GM21423 (cell line): ENCODE measurements at regions not wholly inside any gene's neighbourhood (a gene's known extent, or its start where the extent isn't known, plus 50 kb on each side); places are given as distances from the start of the nearest gene placed in this dataset.

ENCODE experiments used
- ATAC-seq: cut with Tn5 transposase; IDR thresholded peaks from one replicate; pipeline ENCODE4 v1.9.1; 2021; ENCODE audit warnings: mild to moderate bottlenecking, moderate library complexity; ENCODE audit not compliant: unreplicated experiment

DNA sequence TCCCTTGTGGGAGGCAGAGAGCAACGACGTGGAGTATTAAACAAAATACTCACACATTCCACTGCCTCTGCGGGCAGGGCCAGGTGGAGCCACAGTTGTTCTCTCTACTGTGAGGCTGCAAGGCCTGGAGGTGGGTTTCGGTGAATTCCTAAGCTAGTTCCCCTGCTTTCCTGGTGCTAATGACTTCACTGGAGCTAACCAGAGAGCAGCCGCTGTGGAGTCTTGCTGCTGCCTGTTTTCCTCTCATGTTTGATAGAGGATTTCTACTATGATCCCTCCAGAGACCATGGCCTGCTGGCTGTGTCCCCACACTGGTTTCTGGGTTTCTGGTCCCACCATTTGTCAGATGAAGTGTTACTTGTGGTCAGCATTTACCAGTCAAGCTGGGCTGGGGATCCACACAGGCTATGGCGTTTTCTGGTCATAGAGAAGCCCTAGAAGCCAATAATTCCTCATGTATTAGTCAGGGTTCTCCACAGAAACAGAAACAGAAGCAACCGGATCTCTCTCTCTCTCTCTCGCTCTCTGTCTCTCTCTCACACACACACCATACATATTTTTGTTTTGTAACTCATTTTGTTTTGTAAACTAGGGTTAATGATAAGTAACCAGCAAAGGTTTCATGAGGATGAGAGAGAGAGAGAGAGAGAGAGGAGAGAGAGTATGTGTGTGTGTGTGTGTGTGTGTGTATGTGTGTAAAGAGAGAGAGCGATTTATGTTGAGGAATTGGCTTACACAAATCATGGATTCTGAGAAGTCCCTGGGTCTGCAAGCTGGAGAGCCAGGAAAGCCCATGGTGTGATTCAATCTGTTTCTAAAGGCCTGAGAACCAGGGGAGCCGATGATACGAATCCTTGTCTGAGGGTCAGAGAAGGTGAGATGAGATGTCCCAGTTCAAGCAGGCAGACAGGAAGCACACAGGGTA lies 403.0 kb downstream of the GADD45G start:
- no peak for ATAC-seq

DNA sequence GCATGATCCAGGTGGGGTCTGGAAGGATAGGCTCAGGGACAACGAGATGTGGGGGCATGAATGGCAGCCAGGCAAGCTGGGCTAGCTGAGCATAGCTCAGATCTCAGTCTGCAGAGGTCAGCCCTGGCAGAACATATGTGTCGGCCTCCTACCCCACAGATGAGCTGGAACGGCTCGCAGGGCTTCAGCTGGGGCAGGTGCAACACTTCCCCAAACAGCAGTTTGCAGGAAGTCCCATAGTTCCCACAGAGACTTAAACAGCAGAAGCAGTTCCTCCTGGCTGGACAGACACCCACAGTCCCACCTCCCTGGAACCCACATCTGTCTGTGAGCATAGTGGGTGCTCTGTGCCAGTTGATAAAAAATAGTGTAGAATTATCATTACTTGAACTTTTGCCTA lies 404.6 kb downstream of the GADD45G start:
- peak; percentile 77 for ATAC-seq

DNA sequence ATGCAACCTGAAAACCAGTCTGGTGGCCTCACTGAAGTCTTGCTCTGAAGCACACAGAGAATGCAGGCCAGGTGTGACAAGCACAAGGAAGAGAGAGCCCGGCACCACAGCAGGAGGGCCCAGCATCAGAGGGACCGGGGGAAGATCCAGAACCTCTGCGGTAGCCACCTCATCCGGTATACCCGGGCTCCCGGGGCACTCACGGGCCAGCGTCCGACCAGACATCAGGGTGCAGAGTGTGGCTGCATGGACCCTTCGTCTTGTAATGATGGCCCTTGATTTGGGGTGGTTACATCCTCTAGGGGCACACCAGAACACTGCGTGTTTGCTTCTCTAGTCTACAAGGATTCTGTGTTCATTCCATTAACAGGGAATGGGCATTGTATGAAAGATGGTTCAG lies 406.0 kb downstream of the GADD45G start:
- no peak for ATAC-seq

DNA sequence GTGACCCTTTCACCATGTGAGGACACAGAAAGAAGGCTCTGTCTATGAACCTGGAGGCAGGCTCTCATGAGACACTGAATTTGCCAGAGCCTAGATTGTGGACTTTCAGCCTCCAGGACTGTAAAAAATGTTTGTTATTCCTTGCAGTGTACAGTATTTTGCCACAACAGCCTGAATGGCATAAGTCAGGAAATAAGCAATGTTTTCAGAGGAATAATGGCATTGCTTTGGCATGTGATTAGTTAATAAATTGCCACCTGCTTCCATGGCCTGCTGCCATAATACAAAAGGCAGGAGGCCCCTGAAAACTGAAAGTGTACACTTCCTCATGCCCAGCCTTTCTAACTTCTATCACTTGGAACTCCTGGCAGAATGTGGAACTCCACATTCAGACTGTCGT lies 408.1 kb downstream of the GADD45G start:
- no peak for ATAC-seq

DNA sequence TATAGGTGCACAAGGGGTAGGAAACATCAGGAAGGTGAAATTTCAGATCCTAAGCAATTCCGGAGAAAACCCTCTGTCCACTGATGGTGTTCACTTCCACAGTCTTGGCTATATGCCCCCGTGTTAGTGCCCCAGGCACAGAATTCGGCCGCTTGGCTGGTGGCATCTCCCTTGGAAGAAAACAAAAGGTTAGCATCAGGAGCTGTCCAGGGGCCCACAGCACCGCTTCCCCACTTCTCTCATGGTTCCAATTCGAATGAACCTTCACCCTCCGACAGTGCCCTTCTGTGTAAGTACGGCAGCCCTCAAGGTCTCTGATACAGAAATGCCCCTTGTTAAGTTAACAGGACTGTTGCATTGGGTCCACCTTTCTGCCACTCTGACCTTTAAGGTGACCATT lies 409.0 kb downstream of the GADD45G start:
- ATAC-seq, result no peak

DNA sequence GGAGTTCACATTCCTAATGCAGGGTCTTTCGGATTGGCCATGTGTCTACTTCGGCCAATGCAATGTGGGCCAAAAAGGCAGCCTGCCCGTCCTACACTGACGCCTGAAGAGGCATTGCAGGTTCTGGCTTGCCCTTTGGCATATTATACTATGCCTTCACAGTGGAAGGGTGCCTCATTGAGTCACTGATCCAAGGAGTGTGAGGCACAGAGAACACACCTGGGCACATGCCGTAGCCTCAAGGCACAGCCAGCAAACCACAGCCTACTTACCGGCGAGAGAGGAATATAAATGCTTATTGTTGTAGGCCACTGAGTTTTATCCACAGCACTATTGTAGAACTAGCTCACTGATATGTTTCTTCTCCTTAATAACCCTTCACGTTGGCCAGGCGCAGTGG lies 409.6 kb downstream of the GADD45G start:
- no peak for ATAC-seq

DNA sequence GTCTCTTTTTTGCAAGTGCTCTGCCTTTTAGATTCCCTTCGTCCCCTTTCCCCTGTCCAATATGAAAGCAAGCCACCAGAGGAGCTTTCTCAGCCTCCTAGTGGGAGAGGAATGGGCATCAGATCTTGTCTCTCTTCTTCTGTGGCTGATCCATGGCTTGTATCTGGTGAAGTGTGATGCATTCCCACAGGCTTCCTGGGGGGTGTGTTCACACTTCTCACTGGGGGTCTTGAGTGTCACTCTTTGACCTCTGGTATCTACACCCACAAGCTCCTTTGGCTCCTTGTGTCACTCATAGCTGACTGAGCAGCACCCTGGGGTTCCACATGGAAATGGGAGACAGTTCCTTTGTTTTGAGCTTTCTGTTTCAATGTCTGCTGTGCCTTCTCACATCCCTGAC lies 411.5 kb downstream of the GADD45G start:
- no peak for ATAC-seq

DNA sequence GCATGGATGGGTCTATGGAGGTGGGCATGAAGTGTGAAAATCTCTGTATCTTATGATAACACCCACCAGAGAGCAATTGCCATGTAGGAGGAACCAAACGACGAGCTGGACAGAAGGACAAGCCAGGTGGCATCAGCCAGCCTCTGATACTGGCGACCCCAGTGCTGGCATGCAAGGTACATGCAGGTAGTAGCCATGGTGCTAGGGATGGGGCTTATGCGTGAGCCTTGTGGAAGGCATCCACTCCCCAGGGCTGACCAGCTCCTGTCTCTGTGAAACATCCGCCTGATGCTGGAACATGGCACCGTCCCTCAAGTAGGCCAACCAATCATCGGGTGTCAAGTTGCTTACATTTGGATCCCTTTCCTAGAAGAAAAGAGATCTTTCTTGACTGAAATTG lies 412.9 kb downstream of the GADD45G start:
- ATAC-seq, result no peak

DNA sequence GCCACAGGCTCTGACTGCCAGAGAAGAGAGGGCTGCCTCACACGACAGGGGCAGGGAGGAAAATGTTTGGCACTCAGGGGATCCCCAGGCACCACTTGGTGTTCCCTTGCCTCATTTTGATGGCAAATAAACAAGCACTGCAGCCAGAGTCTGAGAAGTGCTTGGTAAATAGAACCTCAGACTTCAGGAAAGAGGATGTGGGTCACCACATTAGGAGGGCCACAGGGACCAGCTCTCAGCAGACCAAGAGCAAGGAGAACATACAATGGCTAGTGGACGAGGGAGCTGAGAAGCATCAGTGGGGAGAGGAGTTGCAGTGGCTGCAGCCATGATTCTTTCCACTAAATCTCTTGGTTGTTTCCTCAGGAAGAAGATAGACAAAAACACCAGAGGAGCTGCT lies 413.9 kb downstream of the GADD45G start:
- no peak for ATAC-seq

DNA sequence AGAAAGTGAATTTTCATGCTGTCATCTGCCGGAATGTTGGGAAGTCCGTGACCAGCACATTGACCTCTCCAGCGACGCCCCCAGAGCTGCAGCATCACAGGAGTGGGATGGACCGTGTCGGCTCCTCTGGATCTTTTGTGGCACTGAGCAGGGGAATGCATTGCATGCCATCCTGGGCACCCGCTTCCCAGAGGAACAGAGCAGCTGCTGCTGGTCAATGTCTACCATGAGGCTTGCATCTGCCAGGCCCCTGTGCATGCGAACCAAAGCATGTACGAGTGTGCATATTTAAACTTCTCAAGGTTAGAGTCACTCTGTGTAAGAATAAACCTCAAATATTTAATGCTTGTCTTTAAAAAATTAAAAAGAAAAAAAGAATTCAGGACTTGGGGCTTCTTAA lies 414.8 kb downstream of the GADD45G start:
- ATAC-seq, result no peak

DNA sequence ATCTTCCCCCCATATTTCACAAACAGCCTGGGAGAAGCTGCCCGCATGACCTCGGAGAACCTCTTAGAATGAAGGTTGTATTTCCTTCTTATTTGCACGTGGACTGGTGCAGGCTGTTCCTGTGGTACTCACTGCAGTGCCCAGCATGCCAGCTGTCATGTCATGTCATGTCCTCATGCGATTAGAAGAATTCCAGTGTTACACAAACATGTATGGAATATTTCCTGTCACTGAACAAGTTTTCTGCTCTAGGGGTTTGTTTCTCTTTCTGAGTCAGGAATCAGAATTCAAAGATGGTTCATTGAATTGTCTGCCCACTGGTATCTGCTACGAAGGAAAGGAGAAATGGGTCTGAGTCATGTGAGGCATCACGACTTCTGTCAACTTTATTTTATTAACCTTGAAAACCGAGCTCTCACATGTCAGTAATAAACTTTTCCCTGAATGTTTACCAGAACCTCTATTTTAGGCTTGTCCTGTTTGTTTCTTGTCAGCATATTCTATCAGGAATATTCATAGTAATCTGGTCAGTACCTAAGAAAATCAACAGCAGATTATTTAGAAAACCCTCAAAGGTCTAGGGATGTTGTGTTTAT lies 415.6 kb downstream of the GADD45G start:
- ATAC-seq, result no peak

DNA sequence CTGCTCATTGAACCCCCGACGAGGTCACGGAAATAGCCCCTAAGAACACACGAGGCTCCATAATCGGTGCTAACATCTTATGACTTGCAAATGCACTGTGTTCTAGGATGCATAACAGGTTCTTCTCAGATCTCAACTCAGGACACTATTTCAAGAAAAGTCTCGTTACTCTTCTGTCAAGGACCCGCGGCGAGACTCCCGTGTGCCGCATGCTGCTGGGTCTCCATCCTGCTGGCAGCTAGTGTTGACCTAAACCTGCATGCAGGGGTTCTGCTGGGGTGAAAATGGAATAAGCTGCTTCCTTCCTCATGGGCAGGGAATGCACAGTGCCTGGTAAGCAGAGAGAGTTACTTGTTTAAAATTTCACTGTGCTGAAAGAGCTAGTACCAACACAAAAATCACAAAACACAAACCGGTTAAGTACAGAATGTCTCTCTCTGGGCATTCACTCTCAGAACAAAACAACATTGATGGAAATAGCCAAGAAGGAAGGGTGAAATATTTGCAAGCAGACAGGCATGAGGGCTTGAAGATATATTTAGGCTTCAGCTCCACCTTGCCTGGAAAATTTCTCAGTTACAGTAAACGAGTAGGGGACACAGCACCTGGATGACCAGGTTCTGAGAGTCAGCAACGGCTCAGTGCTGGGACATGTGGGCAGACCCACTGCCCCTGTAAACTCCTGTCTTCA lies 416.5 kb downstream of the GADD45G start:
- no peak for ATAC-seq

DNA sequence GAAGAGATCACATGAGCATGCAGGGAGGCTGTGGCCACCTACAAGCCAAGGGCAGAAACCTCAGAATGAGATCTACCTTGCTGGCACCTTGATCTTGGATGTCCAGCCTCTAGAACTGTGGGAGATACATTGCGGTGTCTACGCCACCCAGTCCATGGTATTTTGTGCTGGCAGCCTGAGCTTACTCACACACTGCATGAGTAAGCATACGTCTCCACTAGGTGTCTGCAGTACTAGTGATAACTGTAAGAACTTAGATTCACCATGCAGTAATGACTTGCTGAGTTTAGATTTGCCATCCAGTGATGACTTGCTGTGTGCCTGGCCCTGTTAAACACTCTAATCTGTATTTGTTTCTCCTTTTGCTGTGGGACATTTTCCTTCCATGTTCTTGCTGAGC lies 417.7 kb downstream of the GADD45G start:
- no peak for ATAC-seq

DNA sequence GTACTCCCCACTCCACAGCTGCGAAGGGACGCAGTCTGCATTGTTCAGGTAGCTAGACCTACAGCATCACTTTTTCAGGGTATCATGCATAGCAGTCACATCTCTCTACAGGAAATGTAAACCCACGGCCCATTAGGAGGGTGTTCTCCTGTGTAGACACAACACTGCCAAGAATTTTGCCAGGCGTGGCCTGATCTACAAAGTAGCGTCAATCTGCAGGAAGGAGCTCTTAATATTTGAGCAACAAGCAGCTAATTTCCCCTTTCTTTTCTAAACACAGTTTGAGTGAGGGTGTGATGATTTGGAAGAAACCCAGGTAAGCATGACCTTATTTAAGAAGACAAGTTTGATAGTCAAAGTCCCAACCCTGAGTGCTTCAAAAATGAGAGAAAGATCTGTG lies 419.0 kb downstream of the GADD45G start:
- ATAC-seq, result no peak

DNA sequence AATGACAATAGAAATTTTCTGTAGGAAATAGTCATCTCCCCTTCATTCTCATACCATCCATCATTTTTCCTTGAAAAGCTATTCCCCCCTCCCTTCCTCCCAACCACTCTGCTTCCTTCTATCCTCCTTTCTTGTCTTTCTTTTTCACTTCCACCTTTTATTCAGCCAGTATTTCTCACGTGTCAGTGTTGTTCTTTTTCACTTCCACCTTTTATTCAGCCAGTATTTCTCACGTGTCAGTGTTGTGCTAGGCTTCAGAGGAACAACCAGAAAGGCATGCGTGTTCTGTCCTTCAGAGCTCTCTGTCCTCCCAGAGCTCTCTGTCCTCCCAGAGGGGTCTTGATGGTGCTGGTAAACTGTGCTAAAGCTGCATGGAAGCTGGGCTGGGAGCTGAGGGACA lies 419.6 kb downstream of the GADD45G start:
- no peak for ATAC-seq

DNA sequence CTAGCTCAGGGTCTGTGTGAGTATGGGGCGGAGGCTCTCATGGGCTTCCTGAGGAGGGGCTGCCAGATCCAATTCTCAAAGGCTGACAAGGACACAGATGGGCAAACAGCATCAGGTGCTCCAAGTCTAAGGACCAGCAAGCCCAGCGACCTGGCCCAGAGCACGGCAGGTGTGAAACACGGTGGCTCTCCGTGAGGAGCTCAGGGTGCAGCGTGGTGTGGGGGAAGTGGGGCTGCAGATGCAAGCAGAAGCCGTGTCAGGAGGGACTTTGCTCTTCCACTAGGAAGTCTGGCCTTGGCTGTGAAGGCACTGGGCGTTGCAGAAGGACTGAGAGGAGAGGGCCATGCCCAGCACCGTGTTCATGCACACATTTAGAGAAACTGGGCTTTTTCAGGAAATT lies 420.0 kb downstream of the GADD45G start:
- no peak for ATAC-seq

DNA sequence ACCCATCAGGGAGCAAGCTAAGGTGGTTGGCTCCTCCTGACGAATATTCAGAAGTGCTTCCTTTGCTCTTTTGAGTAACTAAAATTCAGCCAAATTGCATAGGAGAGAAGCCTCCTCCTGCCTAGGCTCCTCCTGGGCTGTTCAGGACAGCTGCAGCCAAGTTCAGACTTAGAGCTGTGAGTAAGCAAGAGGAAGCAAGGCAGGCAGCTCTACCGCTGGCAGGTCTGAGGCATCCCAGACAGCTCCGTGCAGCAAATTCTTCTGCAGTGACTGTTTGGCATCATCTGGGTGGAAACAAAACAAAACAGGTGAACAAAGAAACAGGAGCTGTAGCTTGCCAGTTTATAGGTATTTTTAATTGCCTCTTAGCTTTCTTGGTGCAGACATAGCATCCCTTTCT lies 421.0 kb downstream of the GADD45G start:
- ATAC-seq, result no peak

DNA sequence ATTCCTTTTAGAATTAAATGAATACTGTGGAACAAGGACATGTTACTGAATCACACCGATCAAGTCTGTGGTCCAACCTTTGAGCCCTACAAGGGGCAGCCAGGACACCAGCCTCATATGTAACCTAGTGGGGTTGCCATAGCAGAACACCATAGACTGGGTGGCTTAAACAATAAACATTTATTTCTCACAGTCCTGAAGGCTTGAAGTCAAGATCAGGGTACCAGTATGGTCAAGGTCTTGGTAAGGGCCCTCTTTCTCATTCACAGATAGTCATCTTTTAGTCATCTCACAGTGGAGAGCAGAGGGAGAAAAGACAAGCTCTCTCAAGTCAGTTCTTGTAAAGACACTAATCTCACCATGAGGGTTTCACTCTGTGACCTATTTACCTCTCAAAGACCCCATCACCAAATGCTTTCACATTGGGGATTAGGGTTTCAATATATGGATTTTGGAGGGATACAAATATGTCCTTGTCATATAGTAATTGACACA lies 422.5 kb downstream of the GADD45G start:
- ATAC-seq, result no peak

DNA sequence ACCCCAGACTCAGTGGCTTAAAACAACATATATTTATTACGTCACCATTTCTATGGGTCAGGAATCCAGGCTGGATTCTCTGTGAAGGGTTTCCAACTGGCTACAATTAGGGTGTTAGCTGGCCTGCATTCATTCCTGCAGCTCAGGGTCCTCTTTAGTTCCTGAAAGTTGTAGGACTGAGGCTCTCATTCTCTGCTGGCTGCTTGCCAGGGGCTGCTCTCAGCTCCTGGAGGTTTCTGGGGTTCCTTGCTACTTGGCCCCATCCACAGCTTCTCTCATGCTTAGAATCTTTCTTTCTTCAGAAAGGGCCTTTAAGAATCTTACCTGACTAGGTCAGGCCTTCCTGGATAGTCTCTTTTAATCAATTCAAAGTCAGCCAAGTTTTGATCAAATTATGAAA lies 424.6 kb downstream of the GADD45G start:
- ATAC-seq, result no peak

DNA sequence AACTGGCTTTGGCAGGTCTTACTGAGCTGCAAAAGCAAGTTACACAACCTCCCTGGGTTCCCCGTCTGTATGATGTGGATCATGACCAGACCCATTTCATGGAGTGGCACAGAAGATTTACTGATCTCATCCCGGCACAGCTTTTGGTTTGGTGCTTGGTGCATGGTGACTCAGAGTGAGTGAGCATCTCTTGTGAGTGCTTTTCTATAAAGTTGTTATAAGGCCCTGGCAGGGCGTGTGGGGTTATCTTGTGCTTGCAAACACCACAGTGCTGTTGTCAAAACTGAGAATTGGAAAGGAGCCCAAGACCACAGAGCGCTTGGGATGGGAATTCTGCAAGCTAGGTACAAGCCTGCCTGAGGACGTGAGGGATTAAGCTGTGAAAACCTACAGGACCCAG lies 425.2 kb downstream of the GADD45G start:
- ATAC-seq, result no peak

DNA sequence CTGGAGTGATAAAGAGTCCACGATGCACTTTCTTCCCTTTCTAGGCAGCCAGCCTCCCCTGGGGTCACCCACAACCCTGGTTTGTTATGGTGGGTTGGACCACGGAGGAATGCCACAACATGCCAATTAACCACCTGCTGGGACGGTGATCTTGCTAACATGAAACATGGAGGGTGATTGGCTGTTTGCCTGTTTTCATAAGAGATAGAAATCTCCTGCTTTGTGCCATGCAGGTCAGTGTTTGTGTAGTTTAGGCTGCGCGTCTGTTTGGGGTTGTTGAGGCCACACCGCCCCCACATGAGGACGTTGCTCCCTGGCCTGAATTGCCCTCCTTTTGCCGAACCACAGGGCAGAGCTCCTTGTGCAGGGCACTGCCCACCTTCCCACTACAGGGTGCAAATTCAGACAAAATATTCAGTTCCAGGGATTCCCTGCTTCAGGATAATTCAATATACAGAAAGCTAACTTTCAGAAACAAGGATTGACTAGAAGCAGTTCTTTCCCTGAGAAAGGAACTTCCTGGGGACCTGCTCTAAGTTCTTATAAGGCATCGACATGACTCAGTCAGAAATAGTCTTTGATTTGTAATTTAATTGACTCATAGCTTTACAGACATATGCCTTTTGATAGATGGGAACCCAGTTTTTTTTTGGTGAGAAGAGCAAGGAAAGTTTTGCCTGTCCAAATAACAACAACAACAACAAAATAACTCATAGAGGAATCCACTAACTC lies 427.6 kb downstream of the GADD45G start:
- ATAC-seq, result no peak
